Left lung (tissue), 4 donors: ENCODE measurements at regions not wholly inside any gene's neighbourhood (a gene's known extent, or its start where the extent isn't known, plus 50 kb on each side); places are given as distances from the start of the nearest gene placed in this dataset.

Source experiments
- ATAC-seq: fragments of 200-7000 bp; cut with Tn5 transposase; one replicate; pipeline ENCODE4 v1.9.1; 2020; ENCODE audit warnings: moderate library complexity
- DNase-seq, 4 donors: peaks; one replicate each; pipeline ENCODE4 v3.0.0-alpha.2; 2013 to 2020
- H3K27ac ChIP-seq, 2 donors: fragments of 200-600 bp; sonication (generic) in 1 of 2; one replicate each; pipeline versions ENCODE4 v1.5.0 to v1.8.0; 2020 to 2021
- H3K27me3 ChIP-seq, 2 donors: fragments of 200-600 bp; sonication (generic) in 1 of 2; one replicate each; pipeline versions ENCODE4 v1.5.0 to v1.8.0; 2020 to 2021
- H3K36me3 ChIP-seq, 2 donors: fragments of 200-600 bp; sonication (generic) in 1 of 2; one replicate each; pipeline versions ENCODE4 v1.5.0 to v1.8.0; 2020 to 2021
- H3K4me1 ChIP-seq, 2 donors: fragments of 200-600 bp; one replicate each; pipeline ENCODE4 v1.8.0; 2021
- H3K4me3 ChIP-seq, 2 donors: fragments of 200-600 bp; sonication (generic) in 1 of 2; one replicate each; pipeline versions ENCODE4 v1.5.0 to v1.8.0; 2020 to 2021; ENCODE audit warnings: mild to moderate bottlenecking in 1 of 2
- H3K9me3 ChIP-seq, 2 donors: fragments of 200-600 bp; sonication (generic) in 1 of 2; one replicate each; pipeline versions ENCODE4 v1.5.0 to v1.8.0; 2020 to 2021
- CTCF ChIP-seq, 2 donors: fragments of 200-600 bp; sonication (generic) in 1 of 2; IDR thresholded peaks; one replicate each; pipeline versions ENCODE4 v1.5.0 to v1.8.0; 2021; ENCODE audit warnings: antibody characterized with exemption in 2 of 2
- intact Hi-C, 2 donors: fragments of 100-400 bp; cut with DNase I; formaldehyde crosslinking; loops; one replicate each; pipeline versions ENCODE4 v1.11.2 to v1.14.2; 2022
- donor health status: DM: no; HTN: yes; CAD: no.
- donor health status: DM: no; HTN: no; CAD: no.

- TF ChIP-seq CTCF (IDR thresholded peaks at IDR 0.05), result no peak
- H3K36me3 ChIP-seq, result no peaks in the 10 kb centered on the region
- no peak for DNase-seq
- no peaks in the 10 kb centered on the region for H3K4me1 ChIP-seq
- no peak overlapping the region for H3K4me3 ChIP-seq
- intact Hi-C loops, result no loop called here
- H3K27me3 ChIP-seq, result no peaks in the 10 kb centered on the region
- no peak for ATAC-seq
- no peak overlapping the region for H3K27ac ChIP-seq
- no peaks in the 10 kb centered on the region for H3K9me3 ChIP-seq
Measured at GRCh38 chrX:42930951-42931350, 153.0 kb upstream of the PPP1R2C start.

GRCh38 chrX:42933187-42933586 lies 155.2 kb upstream of the PPP1R2C start:
- H3K4me1 ChIP-seq, result no peaks in the 10 kb centered on the region
- H3K27me3 ChIP-seq, result no peaks in the 10 kb centered on the region
- intact Hi-C loops, result no loop called here
- ATAC-seq (no peak), DNase-seq (no peak)
- no peak for TF ChIP-seq CTCF (IDR thresholded peaks at IDR 0.05)
- H3K27ac ChIP-seq, result no peak overlapping the region
- H3K36me3 ChIP-seq, result no peaks in the 10 kb centered on the region
- H3K9me3 ChIP-seq, result no peaks in the 10 kb centered on the region
- H3K4me3 ChIP-seq, result no peak overlapping the region

GRCh38 chrX:42934020-42934726 lies 156.2 kb upstream of the PPP1R2C start:
- H3K27ac ChIP-seq, result no peak overlapping the region
- no peak for TF ChIP-seq CTCF (IDR thresholded peaks at IDR 0.05)
- no peaks in the 10 kb centered on the region for H3K27me3 ChIP-seq
- no peaks in the 10 kb centered on the region for H3K36me3 ChIP-seq
- DNase-seq (no peak), ATAC-seq (no peak)
- intact Hi-C loops, result no loop called here
- H3K4me3 ChIP-seq, result no peak overlapping the region
- no peaks in the 10 kb centered on the region for H3K9me3 ChIP-seq
- H3K4me1 ChIP-seq, result no peaks in the 10 kb centered on the region

- Histone ChIP-seq H3K9me3 (no peaks in the 10 kb centered on the region), H3K4me3 (no peak overlapping the region), H3K4me1 (no peaks in the 10 kb centered on the region), H3K27ac (no peak overlapping the region), H3K36me3 (no peaks in the 10 kb centered on the region), H3K27me3 (no peaks in the 10 kb centered on the region)
- DNase-seq (no peak), ATAC-seq (no peak)
- intact Hi-C loops, result no loop called here
- TF ChIP-seq CTCF (IDR thresholded peaks at IDR 0.05), result no peak
Measured at GRCh38 chrX:42941671-42942070, 163.7 kb upstream of the PPP1R2C start.

- DNase-seq (no peak), ATAC-seq (no peak)
- Histone ChIP-seq H3K27me3 (no peaks in the 10 kb centered on the region), H3K4me3 (no peak overlapping the region), H3K27ac (no peak overlapping the region), H3K36me3 (no peaks in the 10 kb centered on the region), H3K4me1 (no peaks in the 10 kb centered on the region), H3K9me3 (no peaks in the 10 kb centered on the region)
- TF ChIP-seq CTCF (IDR thresholded peaks at IDR 0.05), result no peak
- intact Hi-C loops, result no loop called here
Measured at GRCh38 chrX:42943051-42943974, 165.3 kb upstream of the PPP1R2C start.
